ENCODE measurements at regions not wholly inside any gene's neighbourhood (a gene's known extent, or its start where the extent isn't known, plus 50 kb on each side); places are given as distances from the start of the nearest gene placed in this dataset.

DNA sequence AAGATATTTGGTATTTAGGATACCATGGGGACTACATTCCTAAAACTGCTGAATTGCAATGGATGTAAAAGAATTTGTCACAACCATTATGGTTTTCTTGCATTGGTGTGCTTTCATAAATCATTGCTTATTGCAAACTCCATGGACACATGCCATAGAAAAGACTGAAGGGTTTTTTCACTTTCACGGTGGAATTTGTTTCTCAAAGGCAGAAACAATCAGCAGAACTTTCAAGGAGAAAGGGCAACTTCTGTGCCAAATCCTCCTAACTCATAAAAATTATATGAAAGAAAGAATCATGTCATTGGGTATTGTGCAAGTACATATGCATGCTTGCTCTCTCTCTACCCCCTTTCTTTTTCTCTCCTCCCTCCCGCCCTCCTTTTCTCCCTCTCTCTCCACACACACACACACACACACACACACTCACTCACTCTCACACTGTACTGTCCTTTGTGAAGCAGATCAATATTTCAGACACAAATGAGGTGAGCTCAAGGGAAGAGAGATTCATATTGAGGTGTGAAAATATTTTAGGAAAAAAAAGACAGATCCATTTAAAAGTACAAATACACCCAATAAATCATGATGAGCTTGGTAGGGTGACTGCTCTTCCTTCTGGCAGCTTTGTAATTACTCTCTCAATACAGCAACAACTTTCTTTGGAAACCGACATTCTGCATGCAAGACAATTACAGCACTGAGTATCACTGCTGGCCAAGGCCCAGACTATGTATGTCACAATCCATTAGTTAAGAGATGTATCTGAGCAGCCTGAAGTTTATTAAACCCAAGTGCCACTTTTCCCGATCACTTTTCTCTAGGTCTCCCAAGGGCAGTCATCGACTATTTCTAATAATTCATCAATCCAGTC lies 492.6 kb downstream of the TUSC7 start:
- DNase-seq: no peak

DNA sequence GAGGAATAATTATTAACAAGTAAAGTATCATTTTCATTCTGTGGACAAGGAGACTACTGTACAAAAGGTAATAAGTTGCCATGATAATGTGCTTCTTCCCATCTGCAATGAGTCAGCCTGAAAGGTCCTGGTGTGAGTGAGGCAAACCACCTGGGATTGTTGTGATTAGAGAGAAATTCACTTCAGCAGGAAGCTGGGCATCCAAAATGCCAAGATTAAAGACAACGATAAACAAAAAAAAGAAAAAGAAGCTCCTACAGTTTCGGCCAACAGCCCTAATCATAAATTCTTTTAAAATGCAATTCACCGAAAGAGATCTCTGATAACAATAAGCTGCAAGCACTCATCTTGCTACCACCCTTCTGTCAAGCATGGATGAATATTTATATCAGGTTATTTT lies 507.8 kb downstream of the TUSC7 start:
- DNase-seq: no peak

DNA sequence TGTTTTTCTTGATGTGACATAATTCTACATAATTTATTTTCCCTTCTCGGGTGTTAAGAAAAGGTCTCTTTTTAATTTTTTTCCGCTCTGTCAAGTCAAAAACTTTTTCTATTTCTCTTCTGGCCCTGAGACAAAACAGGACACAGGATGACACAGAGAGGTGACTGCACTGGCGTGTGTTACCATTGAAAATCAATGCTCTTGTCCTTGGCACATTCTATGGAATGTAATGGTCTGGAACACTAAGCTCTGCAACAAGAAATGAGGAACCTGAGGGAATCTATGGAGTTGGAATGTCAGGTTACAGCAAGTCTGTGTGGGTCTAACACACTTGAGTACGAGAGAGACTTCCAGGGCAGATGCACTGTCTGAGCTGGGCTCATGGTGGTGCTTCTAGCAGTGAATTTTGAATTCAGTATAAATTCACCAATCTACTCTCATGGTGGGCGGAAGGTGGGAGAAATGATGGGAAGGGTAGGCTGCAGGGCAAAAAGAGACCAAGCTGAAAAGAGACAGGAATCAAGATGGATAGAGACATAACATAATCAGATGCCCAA lies 508.3 kb downstream of the TUSC7 start:
- DNase-seq: no peak

DNA sequence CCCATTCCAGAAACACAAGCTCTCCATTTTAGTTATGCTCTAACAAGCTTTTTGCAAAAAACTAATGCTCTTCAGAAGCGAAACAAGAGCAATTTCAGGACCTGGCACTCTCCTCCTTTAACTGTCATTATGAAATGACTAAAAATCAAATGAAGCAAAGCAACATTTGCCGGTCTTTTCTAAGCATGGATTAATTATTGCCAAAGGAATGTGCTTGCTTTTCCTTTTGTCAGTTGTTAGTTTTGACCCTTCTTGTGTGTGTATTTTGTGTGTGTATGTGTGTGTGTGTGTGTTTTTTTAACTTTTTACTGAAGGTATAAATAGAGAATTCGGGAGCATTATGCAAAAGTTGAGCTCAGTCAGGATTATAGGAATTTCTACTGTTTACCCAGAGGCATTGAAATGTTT lies 509.1 kb downstream of the TUSC7 start:
- DNase-seq: no peak

DNA sequence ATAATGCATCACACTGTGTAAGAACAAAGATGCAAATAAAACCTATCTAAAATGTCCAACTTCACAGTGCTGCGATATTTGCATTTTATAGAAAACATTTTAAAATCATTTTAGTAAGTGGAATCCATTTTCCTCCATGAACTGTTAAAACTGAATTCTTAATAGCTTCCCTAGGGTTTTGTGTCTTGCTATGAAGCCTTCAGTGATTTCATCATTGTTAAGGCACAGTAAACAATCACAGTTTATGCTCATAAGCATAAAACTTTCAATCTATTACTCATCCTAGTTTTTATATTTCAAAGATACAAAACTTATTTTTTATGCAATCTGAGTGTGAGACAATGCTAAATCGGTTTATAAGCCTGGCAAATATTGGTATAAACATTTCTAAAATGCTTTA lies 509.7 kb downstream of the TUSC7 start:
- no peak for DNase-seq

DNA sequence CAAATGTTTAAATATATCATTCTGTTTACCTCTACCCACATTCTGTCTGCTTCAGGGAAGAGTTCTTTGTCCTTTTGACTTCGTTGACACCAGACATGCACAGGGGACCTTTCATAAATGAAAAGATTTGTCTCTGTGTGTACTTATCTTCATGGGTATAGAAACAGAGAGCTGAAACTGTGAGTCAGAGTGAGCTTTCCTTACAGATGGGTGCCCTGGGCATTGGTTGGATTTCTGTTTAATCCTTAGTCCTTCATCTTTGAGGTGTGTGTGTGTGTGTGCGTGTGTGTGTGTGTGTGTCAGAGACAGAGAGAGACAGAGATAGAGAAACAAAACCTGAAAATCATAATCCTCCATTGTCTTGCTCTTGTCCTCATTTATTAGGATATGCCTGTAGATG lies 517.4 kb downstream of the TUSC7 start:
- DNase-seq: no peak

DNA sequence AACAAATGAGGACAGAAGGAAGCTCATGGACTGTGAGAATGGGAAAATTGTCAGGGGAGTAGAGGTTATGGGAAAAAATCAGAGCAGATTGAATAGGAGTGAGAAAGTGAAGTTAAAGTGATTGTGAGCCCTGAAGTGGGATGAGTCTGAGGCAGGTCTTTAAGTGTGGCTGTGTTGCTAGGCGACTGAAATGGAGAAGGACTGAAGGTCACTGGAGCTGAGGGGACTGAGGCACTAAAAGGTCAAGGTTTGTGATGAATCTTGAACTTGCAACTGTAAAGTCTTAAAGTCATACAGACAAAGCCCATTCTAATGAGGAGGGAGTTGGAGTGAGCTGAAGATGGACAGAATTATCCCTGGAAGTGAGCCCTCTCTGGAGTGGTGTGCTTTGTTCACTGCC lies 518.9 kb downstream of the TUSC7 start:
- no peak for DNase-seq

DNA sequence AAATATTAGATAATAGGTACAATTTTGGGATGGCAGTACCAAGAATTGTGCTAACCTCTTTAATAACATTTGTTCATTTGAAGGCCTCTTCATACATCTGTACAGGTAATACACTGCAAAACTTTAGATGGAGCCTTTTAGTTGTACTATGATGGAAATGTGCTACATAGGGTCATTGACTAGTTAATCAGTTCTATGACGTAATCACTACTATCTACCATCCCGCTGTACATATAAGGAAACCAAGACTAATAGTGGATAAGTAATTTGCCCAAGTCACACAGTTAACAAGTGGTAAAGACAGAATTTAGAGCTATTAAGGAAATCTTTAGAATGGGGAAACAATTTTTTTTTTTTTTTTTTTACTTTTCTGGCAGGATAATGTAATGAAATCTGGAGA lies 521.3 kb downstream of the TUSC7 start:
- DNase-seq: no peak

DNA sequence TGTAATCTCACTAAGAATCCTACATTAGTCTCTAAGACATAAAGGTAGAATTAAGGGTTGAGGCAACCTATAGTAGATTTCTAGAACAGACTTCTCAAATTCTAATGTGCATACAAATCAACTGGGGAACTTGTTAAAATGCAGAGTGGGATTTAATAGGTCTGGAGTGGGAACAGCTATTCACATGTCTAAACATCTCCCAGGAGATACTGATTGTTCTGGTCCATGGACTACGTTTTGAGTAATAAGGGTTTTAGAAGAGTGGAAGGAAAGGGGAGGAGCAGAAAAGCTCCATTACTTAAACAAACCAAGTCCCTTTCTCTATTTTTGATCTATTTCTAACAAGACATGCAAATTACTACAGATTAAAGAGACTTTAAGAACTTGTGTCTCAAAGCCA lies 524.8 kb downstream of the TUSC7 start:
- DNase-seq: no peak

DNA sequence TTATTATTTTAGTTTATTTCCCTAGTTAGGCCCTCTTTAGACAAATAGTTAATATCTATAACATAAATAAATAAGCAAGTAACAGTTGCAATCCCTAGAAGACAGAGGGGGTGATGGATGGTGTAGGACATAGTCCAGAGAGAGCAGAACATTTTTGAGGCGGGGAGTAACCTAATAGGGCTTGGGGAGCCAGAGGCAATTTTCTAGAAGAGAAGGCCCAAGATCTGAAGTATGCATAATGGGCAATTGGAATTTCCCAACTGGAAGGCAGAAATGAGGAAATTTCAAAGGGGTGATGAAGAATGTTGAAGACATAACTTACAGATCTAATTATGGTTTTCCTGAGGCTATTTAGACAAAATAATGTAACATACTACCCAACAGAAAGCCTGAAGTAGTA lies 525.7 kb downstream of the TUSC7 start:
- no peak for DNase-seq

DNA sequence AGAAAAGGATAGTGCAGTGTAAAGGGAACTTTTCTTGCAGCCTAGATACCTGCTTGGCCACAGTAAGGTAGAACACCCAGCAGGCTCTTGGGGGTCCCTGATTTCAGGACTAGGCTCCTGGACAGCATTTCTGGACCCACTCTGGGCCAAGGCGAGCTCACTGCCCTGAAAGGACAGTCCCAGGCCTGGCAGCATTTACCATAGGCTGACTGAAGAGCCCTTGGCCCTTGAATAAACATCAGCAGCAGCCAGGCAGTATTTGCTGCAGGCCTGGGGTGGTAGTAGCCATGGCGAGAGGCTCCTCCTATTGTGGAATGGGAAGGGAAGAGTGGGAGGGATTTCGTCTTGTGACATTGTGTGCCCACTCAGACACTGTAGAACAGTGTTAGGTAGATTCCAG lies 529.2 kb downstream of the TUSC7 start:
- DNase-seq: no peak

DNA sequence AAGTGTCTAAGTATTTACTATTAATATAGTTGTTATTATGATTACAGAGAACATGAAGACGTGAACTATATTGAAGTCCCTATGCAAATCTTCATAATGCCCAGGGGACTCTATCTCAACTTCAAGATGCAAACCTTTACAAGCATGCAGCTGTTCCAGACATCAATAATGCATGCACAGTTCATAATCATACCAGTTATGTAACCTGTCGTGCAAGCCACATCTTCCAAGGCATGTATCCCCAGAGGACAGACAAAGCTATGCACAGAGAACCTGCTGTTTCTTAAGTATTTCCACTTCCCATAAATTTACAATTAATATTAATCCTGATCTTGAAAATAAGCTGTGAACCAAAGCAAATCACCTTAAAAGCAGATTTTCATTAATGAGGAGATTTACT lies 534.1 kb downstream of the TUSC7 start:
- DNase-seq: no peak

DNA sequence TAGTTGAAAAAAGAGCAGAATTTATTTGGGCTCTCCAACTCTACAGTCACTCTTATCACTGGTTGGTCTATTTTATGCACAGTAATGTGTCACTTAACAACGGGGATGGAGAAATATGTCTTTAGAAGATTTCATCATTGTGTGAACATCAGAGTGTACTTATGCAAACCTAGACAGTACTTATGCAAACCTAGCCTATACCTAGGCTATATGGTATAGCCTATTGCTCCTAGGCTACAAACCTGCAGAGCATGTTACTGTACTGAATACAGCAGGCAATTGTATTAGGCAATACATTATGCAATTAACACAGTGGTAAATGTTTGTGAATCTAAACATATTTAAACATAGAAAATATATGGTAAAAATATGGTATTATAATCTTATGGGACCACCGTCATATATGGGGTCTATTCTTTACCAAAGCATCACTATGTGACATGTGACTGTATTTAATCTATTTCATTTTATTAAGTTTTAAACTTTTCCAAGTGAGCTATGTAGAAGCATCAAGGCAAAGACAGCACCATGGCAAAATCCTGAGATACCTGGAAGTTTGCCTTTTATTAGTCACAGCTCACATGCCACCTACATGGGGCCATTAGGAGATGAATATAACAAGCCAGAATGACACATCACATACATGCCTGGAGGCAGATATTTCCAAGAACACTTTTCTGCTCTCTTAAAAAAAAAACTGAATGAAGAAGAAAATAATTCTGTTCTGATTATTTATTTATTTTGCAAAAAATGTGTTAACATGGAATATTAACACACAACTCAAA lies 537.4 kb downstream of the TUSC7 start:
- DNase-seq: no peak

DNA sequence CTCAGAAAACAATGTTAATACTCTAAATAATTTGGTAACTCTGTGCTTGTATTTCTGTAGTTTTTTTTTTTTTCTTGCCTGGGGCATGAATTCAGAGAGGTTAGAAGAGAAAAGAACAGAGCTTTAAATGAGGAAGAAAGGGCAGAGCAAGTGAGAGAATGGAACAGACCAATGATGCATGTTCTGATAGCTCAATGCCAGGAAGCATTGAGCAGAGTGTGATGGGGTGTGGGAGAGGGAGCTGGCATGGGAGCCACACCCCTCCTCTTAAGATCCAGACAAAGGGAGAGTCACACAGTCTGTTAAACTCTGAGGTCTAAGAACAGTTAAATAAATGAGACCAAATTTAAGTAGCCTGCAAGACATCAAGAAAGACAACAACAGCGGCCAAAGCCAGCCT lies 538.6 kb downstream of the TUSC7 start:
- DNase-seq: no peak

DNA sequence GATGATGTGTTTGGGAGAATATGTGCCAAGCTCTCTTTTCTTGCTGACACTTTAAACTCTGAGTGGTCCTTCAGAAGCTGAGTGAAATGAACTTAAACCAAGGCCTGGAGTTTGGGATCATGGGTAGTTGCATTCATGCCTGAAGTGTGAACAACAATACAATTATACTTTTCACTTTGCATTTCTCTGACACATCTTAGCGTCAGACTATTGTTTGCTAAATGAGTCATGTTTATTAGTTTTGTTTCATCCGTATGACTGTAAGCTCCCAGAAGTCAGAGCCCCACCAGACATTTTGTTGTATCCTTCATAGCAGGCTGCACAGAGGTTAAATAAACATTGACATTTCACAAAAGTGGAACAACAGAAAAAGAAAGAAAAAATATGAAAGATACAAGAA lies 542.6 kb downstream of the TUSC7 start:
- no peak for DNase-seq

DNA sequence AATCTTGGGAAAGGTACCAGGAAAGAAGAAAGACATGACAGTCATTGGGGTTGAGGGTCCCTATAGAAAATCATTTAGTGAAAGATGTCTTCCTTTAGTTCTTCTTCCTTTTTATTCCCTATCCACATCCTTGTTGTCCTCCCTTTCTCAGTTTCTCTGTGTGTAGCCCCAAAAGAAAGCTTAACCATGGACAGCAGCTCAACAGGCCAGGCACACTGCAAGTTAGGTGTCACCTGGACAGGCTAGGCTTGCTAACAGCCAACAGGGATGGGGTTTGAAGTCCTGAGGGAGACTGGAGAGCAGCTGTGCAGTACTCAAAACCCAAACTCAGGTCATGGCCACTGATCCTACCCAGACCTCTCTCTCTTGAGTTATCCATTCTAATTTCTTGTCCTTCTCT lies 543.1 kb downstream of the TUSC7 start:
- DNase-seq: no peak

DNA sequence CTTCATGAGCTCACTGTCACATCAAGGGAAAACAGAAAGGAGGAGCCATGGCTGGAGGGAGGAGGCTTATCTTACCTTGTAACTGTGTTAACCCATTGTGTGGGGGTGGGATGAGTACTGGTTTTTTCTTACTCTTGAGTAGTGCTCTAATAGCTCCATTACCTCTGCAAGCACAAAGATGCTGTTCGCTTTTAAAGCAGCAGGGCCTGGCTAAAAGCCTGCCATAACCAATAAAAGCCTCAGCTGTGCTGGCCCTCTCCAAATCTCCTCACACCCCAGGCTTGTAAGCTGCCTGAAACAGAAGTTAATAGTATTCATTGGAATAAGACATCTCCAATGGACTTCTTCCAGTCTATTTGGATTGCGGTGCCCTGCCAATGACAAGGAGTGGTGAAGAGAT lies 544.1 kb downstream of the TUSC7 start:
- DNase-seq: no peak

DNA sequence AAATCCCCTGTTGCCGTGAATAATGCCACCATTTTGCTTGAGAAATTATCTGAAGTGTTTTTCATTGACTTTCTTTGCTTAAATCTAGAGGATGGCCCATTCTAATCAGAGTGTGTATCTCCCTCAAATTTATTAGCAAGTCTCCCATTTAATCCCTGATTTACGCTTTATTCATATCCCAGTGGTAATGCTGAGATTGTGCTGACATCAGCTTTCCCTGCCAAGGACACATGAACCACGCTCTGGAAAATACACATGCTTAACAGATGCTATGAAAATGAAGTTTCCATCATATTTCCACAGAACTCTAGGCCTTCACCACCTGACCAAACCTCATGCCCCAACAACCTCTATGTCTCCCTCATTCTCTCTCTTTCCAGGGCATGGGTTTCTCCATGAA lies 545.4 kb downstream of the TUSC7 start:
- no peak for DNase-seq

DNA sequence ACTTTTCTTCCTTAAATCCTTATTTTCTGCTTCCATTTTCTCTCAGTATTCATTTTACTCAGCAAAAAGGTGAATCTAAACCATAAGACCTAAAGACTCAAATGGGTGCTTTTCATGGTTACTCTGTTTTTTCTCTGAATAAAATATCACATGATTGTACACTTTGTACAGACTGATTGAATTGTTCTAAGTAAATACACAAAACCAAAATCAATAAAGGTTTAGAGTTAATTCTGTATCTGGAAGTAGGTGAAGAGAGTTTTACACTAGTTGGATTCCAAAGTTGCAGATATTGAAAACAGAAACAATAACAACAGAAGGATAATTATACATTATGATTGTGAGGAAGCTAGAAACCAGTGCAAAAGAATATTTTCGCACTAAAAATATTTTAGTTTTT lies 546.2 kb downstream of the TUSC7 start:
- DNase-seq: no peak

DNA sequence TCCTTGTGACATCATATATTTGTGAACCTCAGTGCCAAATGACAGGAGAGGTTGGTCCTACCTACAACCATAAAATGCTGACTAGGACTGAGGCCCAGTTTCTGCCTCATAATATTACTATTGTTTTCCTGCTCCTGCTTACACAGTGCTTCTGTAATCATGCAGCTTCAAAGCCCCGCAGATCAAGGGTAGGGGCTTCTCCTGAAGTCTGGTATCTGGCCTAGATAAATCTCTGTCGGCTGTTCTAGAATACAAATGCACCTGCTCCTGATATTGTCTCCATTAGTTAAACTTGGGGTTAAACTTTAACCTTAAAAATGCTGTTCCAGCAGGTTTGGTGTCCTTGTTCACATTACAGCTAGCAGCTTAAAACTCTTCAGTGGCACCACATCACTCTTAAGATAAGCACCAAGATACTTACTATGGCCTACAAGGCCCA lies 552.4 kb downstream of the TUSC7 start:
- DNase-seq: no peak

DNA sequence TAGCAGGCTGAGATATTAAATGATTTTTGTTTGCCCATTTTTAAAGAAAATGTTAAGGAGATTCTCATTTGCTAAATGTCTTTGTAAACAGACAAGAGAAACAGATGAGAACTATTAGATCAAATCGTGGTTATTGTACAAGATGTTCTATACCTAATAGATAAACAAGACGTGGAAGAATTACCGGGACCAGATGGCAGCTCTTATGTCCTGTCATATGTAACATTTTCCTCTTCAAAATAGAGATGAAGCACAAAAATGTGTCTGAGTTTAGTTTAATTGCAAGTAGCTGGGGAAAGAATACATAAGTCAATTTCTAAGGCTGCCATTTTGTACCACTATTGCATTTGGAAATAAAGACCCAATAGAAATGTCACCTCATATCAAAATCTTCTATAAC lies 553.7 kb downstream of the TUSC7 start:
- DNase-seq: no peak

DNA sequence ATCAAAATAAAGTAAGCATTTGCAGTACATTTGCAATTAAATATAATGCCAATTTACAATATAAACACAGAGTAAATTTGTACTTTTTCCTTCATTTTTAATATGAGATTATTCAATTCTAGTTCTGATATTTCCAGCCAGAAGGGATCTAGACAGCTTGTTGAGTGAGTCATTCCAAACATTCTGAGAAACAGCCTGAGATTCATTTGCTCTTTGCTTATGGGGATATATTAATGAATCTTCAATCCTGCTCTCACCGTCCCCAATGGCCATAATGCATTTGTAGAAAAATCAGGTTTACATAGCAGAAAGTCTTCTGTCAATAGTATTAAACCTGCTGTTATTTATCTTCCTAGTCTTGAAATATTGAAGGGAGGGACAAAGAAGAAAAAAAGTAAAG lies 554.2 kb downstream of the TUSC7 start:
- DNase-seq: no peak

DNA sequence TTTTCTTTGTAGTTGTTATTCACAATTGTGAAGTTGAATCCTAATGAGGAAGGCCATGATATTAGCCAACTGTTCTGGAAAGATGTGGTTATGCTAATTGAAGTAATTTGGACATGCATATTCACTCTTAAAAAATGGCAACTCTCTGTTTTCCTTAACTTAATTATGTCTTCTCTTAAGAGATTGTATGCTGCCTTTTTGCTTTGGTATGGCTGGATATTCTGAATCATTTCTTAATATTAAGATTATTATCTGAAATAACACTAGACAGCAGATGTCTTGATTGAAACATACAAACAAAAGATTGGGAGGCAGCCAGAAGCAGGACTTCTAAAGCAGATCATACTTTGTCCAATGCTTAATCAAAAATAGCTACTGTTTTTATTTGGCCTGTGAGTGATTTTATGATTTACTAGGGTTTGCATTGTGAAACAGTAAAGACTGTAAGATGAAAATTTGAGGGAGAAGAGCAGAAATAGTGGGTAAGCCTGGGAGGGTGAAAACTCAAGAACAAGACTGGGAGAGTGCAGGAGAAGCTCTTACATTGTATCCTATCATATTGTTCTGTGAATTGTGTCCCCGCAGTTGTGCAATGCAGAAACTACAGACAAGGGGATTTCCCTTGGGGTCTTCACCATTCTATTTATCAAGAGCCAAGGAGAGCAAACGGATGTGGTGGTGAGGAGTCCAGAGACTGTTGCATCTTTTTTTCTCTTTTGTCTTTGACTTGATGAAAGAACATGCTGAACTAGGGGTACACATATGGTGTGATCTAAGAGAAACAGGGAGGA lies 554.8 kb downstream of the TUSC7 start:
- no peak for DNase-seq

All from activated T-cell treated with anti-CD3 and anti-CD28 coated beads, Interleukin-2, amount 50 U/mL, for 1 hour (primary cell).